Hepatocyte (in vitro differentiated cells): ENCODE measurements at regions not wholly inside any gene's neighbourhood (a gene's known extent, or its start where the extent isn't known, plus 50 kb on each side); places are given as distances from the start of the nearest gene placed in this dataset.

ENCODE experiments used
- DNase-seq: peaks from one replicate; pipeline ENCODE4 v3.0.0-alpha.2; 2016; ENCODE audit warnings: low spot score
- H2AFZ ChIP-seq: fragments of 200-600 bp; sonication (generic); 2 replicates; pipeline ENCODE4 v1.6.0; 2016; ENCODE audit warnings: antibody characterized with exemption, mild to moderate bottlenecking
- H3K27ac ChIP-seq: fragments of 200-600 bp; sonication (generic); 2 replicates; pipeline ENCODE4 v1.5.1; 2016; ENCODE audit warnings: mild to moderate bottlenecking
- H3K27me3 ChIP-seq: fragments of 200-600 bp; sonication (generic); 2 replicates; pipeline ENCODE4 v1.6.1; 2016
- H3K36me3 ChIP-seq: fragments of 200-600 bp; sonication (generic); replicated peaks from 2 replicates; pipeline ENCODE4 v1.5.1; 2016; ENCODE audit warnings: low read depth; ENCODE audit not compliant: insufficient read depth
- H3K4me1 ChIP-seq: fragments of 200-600 bp; sonication (generic); 2 replicates; pipeline ENCODE4 v1.5.1; 2016; ENCODE audit warnings: mild to moderate bottlenecking, moderate library complexity; ENCODE audit not compliant: insufficient read depth
- H3K4me2 ChIP-seq: fragments of 200-600 bp; sonication (generic); 2 replicates; pipeline ENCODE4 v1.6.0; 2016
- H3K4me3 ChIP-seq: fragments of 200-600 bp; sonication (generic); 2 replicates; pipeline ENCODE4 v1.5.1; 2016; ENCODE audit warnings: mild to moderate bottlenecking
- H3K79me2 ChIP-seq: fragments of 200-600 bp; sonication (generic); 2 replicates; pipeline ENCODE4 v1.6.0; 2017; ENCODE audit warnings: mild to moderate bottlenecking
- H3K9me2 ChIP-seq: fragments of 200-600 bp; sonication (generic); replicated peaks from 2 replicates; pipeline ENCODE4 v1.6.0; 2017; ENCODE audit warnings: mild to moderate bottlenecking; ENCODE audit not compliant: insufficient read depth
- H3K9me3 ChIP-seq: fragments of 200-600 bp; sonication (generic); 2 replicates; pipeline ENCODE4 v1.5.1; 2016; ENCODE audit warnings: low read depth, mild to moderate bottlenecking
- H4K20me1 ChIP-seq: fragments of 200-600 bp; sonication (generic); 2 replicates; pipeline ENCODE4 v1.6.0; 2016; ENCODE audit warnings: mild to moderate bottlenecking; ENCODE audit not compliant: insufficient read depth, poor library complexity, severe bottlenecking
- CTCF ChIP-seq: fragments of 200-600 bp; sonication (generic); IDR thresholded peaks from 2 replicates; pipeline ENCODE4 v1.5.1; 2016; ENCODE audit warnings: antibody characterized with exemption, mild to moderate bottlenecking; ENCODE audit not compliant: poor library complexity
- EZH2 ChIP-seq: fragments of 200-600 bp; sonication (generic); IDR thresholded peaks from 2 replicates; pipeline ENCODE4 v1.6.1; 2016; ENCODE audit warnings: antibody characterized with exemption, mild to moderate bottlenecking, borderline replicate concordance
- EZH2phosphoT487 ChIP-seq: fragments of 200-600 bp; sonication (generic); IDR thresholded peaks from one replicate; pipeline ENCODE4 v1.6.1; 2018; ENCODE audit warnings: antibody characterized with exemption, mild to moderate bottlenecking, low read depth, moderate library complexity; ENCODE audit not compliant: unreplicated experiment, severe bottlenecking
- WGBS: methylation state at CpG from one replicate; pipeline ENCODE4 v1.1.6; 2016; ENCODE audit warnings: low lambda C conversion rate; ENCODE audit errors: missing lambda C conversion rate; 5-methylcytosine and 5-hydroxymethylcytosine counted together

GRCh38 chr7:46006212-46006611 lies 85.1 kb upstream of the IGFBP3 start:
- H4K20me1 ChIP-seq = no peaks in the 10 kb centered on the region
- no peaks in the 10 kb centered on the region for H3K79me2 ChIP-seq
- H3K27ac ChIP-seq = no peak overlapping the region
- TF ChIP-seq EZH2phosphoT487 (no peak), EZH2 (no peak), CTCF (no peak)
- H2AFZ ChIP-seq = no peak overlapping the region
- no peaks in the 10 kb centered on the region for H3K36me3 ChIP-seq
- H3K4me3 ChIP-seq = no peak overlapping the region
- 86% methylated on average over 4 of the region's 4 CpGs for WGBS
- H3K27me3 ChIP-seq = no peaks in the 10 kb centered on the region
- no peak overlapping the region for H3K4me2 ChIP-seq
- DNase-seq = no peak
- no peaks in the 10 kb centered on the region for H3K4me1 ChIP-seq
- H3K9me3 ChIP-seq = no peaks in the 10 kb centered on the region
- H3K9me2 ChIP-seq = no peaks in the 10 kb centered on the region

GRCh38 chr7:46004965-46005364 lies 83.9 kb upstream of the IGFBP3 start:
- Histone ChIP-seq H3K4me1 (no peaks in the 10 kb centered on the region), H3K79me2 (no peaks in the 10 kb centered on the region), H3K27ac (no peak overlapping the region), H2AFZ (no peak overlapping the region), H3K36me3 (no peaks in the 10 kb centered on the region), H3K4me2 (no peak overlapping the region), H4K20me1 (no peaks in the 10 kb centered on the region), H3K4me3 (no peak overlapping the region), H3K9me3 (no peaks in the 10 kb centered on the region), H3K27me3 (no peaks in the 10 kb centered on the region), H3K9me2 (no peaks in the 10 kb centered on the region)
- 95% methylated on average over 3 of the region's 3 CpGs for WGBS
- DNase-seq = no peak
- TF ChIP-seq EZH2 = no peak
- no peak for TF ChIP-seq EZH2phosphoT487
- TF ChIP-seq CTCF = no peak

- no peaks in the 10 kb centered on the region for H4K20me1 ChIP-seq
- H3K4me2 ChIP-seq = no peak overlapping the region
- TF ChIP-seq CTCF (no peak), EZH2phosphoT487 (no peak), EZH2 (no peak)
Observed at GRCh38 chr7:46003896-46004875, 83.1 kb upstream of the IGFBP3 start.

More at GRCh38 chr7:46003896-46004875, 83.1 kb upstream of the IGFBP3 start:
- no peak overlapping the region for H2AFZ ChIP-seq
- no peaks in the 10 kb centered on the region for H3K9me3 ChIP-seq
- H3K4me1 ChIP-seq = no peaks in the 10 kb centered on the region
- no peaks in the 10 kb centered on the region for H3K79me2 ChIP-seq
- H3K36me3 ChIP-seq = no peaks in the 10 kb centered on the region
- H3K27me3 ChIP-seq = no peaks in the 10 kb centered on the region
- DNase-seq = no peak
- no peak overlapping the region for H3K27ac ChIP-seq
- H3K4me3 ChIP-seq = no peak overlapping the region
- 74% methylated on average over 5 of the region's 5 CpGs for WGBS
- no peaks in the 10 kb centered on the region for H3K9me2 ChIP-seq
